ENCODE measurements at regions not wholly inside any gene's neighbourhood (a gene's known extent, or its start where the extent isn't known, plus 50 kb on each side); places are given as distances from the start of the nearest gene placed in this dataset.

- ChIA-PET CTCF (no interaction called here), POLR2A (interaction anchor here (0.6 kb wide), 1 partner anchor 11 kb away, joined by 3 read pairs; no protein-coding TSS in a partner anchor)
- no peak for ATAC-seq
- Mint-ChIP-seq H3K4me1 (peaks cover 5% of the 10 kb centered on the region), H3K36me3 (no peaks in the 10 kb centered on the region), H3K27ac (no peak overlapping the region), H3K4me3 (no peak overlapping the region), H3K27me3 (ENCODE audit: low read depth) (no peaks in the 10 kb centered on the region), H3K9me3 (0 out of 2 replicates have a peak, but pooled peaks cover 2% of the 10 kb centered on the region)
- no peak for DNase-seq (ENCODE audit: low spot score)
- TF ChIP-seq ATF2 (CRISPR knock-in tag; IDR thresholded peaks at IDR 0.05; ENCODE audit: borderline replicate concordance, low read depth): no peak
- TF ChIP-seq HMGA2 (CRISPR knock-in tag; IDR thresholded peaks at IDR 0.05): no peak
- no peak for TF ChIP-seq USF1 (CRISPR knock-in tag; IDR thresholded peaks at IDR 0.05)
- no peak for TF ChIP-seq ARID4B (CRISPR knock-in tag; IDR thresholded peaks at IDR 0.05; ENCODE audit: borderline replicate concordance)
- TF ChIP-seq MYBL2 (CRISPR knock-in tag; IDR thresholded peaks at IDR 0.05): no peak
- TF ChIP-seq ZBTB21 (CRISPR knock-in tag; IDR thresholded peaks at IDR 0.05; ENCODE audit: borderline replicate concordance): no peak
- TF ChIP-seq GRHL2 (CRISPR knock-in tag; IDR thresholded peaks at IDR 0.05; ENCODE audit: insufficient replicate concordance, severe bottlenecking): no peak
- TF ChIP-seq AR (CRISPR knock-in tag; IDR thresholded peaks at IDR 0.05): no peak
- TF ChIP-seq SOX15 (CRISPR knock-in tag; IDR thresholded peaks at IDR 0.05): no peak
- no peak for TF ChIP-seq ZNF416 (CRISPR knock-in tag; IDR thresholded peaks at IDR 0.05)
- no peak for TF ChIP-seq ATF3 (CRISPR knock-in tag; conservative IDR thresholded peaks at IDR 0.05)
- TF ChIP-seq ELF4 (CRISPR knock-in tag; IDR thresholded peaks at IDR 0.05; ENCODE audit: low read depth): no peak
- no peak for TF ChIP-seq ZNF512 (CRISPR knock-in tag; IDR thresholded peaks at IDR 0.05; ENCODE audit: borderline replicate concordance)
- TF ChIP-seq ZSCAN18 (CRISPR knock-in tag; IDR thresholded peaks at IDR 0.05): no peak
- TF ChIP-seq AFF4 (CRISPR knock-in tag; IDR thresholded peaks at IDR 0.05; ENCODE audit: borderline replicate concordance): no peak
- no peak for TF ChIP-seq MLX (CRISPR knock-in tag; IDR thresholded peaks at IDR 0.05)
- no peak for TF ChIP-seq CREM (CRISPR knock-in tag; IDR thresholded peaks at IDR 0.05)
- no peak for TF ChIP-seq ZNF263 (CRISPR knock-in tag; IDR thresholded peaks at IDR 0.05; ENCODE audit: low read depth)
Observed at GRCh38 chr12:75754698-75755097, 243.3 kb upstream of the KRR1 start.

Measured in WTC11 (cell line).